GM06990 (cell line): ENCODE measurements at regions not wholly inside any gene's neighbourhood (a gene's known extent, or its start where the extent isn't known, plus 50 kb on each side); places are given as distances from the start of the nearest gene placed in this dataset.

Experiments used
- DNase-seq: peaks from one replicate; pipeline ENCODE4 v3.0.0-alpha.2; 2011; ENCODE audit not compliant: insufficient read length; ENCODE audit errors: extremely low read depth
- H3K27me3 ChIP-seq: replicated peaks from 2 replicates; pipeline ENCODE4 v1.6.0; 2011; ENCODE audit warnings: low read length; ENCODE audit not compliant: control insufficient read depth, insufficient read depth
- H3K36me3 ChIP-seq: 2 replicates; pipeline ENCODE4 v1.5.1; 2011; ENCODE audit warnings: low read length; ENCODE audit not compliant: control insufficient read depth, insufficient read depth
- H3K4me3 ChIP-seq: replicated peaks from 2 replicates; pipeline ENCODE4 v1.5.1; 2011; ENCODE audit warnings: low read depth, mild to moderate bottlenecking, control low read depth, low read length
- CTCF ChIP-seq: IDR thresholded peaks from 2 replicates; pipeline ENCODE4 v1.5.1; 2011; ENCODE audit warnings: low read length, control low read depth, mild to moderate bottlenecking, inconsistent platforms; ENCODE audit not compliant: insufficient read depth, poor library complexity, severe bottlenecking

- no peak for DNase-seq
- no peak overlapping the region for H3K4me3 ChIP-seq
- no peaks in the 10 kb centered on the region; the same call in 1 of the 2 replicates for H3K27me3 ChIP-seq
- no peak for TF ChIP-seq CTCF
- H3K36me3 ChIP-seq = no peaks in the 10 kb centered on the region
Observed at GRCh38 chrX:124502166-124502565, 155.8 kb downstream of the SH2D1A start.

DNA sequence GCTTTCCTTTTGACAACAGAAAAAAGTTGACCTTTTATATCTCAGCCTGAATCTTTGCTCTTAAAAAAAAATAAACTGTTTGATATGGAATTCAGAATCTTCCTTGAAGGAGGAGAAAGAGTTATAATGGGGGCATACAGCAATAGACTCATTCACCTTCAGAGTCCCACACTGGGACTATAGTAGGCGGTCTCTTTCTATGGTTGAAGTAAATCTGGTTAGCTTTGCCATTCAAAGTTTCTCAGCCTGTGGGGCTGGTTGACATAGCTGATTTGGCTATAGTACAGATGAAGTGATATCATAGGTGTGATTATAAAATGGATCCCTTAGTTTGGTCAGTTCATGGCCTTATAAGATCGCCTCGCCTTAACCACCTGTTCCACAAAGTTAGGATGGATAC, 156.2 kb downstream of the SH2D1A start:
- no peaks in the 10 kb centered on the region for H3K36me3 ChIP-seq
- no peak for TF ChIP-seq CTCF
- no peak overlapping the region for H3K4me3 ChIP-seq
- no peaks in the 10 kb centered on the region; the same call in 1 of the 2 replicates for H3K27me3 ChIP-seq
- DNase-seq = no peak

DNA sequence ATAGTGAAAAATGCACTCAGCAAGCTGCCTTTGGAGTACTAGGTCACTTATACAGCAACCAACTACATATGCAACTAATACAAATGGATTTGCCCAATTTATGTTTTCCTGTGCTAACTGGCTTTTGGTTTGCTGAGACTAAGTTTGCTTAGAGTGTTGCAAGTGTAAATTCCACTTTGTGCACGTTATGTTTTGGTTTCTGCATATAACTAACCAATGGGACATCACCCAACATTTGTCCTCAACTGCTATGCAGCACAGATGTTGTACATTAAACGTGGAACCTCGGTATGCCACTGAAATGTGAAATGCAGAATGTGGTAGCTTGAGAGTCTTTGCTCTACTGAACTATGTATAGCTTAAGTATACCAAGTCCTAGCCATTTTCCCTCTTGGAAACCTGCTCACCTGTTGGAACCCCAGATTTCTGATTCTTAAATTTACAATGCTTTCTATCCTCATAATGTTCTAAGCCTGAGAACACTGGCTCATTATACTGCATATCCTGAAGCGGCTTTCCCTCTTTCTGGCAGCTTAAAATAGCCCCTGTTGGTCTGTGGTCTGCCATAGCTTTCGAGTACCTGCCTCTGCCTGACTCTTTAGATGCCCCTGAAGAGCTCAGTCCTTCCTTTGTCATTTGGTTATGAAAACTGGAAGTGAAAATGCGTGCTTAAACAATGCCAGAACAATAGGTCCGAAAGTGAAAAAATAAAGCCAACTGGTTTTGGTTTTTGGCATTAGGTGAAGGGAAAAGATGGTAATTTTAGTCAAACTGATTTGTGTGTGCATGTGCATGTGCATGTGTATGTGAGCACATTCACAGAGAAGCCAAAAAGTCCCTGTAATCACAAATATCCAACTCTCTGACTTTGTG, 158.0 kb downstream of the SH2D1A start:
- no peak for TF ChIP-seq CTCF
- H3K36me3 ChIP-seq = no peaks in the 10 kb centered on the region

GRCh38 chrX:124506066-124506465, 159.7 kb downstream of the SH2D1A start:
- H3K27me3 ChIP-seq = no peaks in the 10 kb centered on the region; the same call in 1 of the 2 replicates
- no peak overlapping the region for H3K4me3 ChIP-seq
- TF ChIP-seq CTCF = no peak

More for the DNA sequence above, 158.0 kb downstream of the SH2D1A start:
- Histone ChIP-seq H3K27me3 (no peaks in the 10 kb centered on the region; the same call in 1 of the 2 replicates), H3K4me3 (no peak overlapping the region)
- DNase-seq = peak; percentile 29

DNA sequence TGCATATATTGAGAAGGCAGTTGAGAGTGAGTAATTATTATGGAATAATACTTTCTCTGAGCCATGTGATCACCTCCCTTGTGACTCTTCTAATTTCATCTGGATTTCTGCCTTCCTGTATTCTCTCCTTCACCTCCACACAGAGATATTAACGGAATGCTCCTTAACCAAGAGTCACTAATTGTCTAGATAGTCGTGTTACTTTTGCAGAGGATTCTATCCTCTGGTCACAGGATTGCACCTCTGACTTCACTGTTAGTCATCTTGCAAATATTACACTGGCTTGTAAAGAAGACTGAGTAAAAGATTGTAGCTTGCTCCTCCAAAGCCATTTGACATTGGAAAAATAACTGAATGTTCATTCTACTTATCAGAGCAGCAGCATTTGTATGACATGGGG, 160.9 kb downstream of the SH2D1A start:
- no peak for DNase-seq
- TF ChIP-seq CTCF = no peak
- no peaks in the 10 kb centered on the region for H3K27me3 ChIP-seq
- H3K4me3 ChIP-seq = no peak overlapping the region
- H3K36me3 ChIP-seq = no peaks in the 10 kb centered on the region

More at GRCh38 chrX:124506066-124506465, 159.7 kb downstream of the SH2D1A start:
- H3K36me3 ChIP-seq = no peaks in the 10 kb centered on the region
- no peak for DNase-seq
